Colon (tissue), 2 donors: ENCODE measurements at regions not wholly inside any gene's neighbourhood (a gene's known extent, or its start where the extent isn't known, plus 50 kb on each side); places are given as distances from the start of the nearest gene placed in this dataset.

Experiments used
- FAIRE-seq: peaks from 2 replicates; lab custom pipeline; 2012; peaks lifted over from hg19 to GRCh38; lab: Jason Lieb, UNC
- donor health status: control.
- donor health status: control.

GRCh38 chr13:53512635-53513034 is 484.0 kb downstream of the OLFM4 start:
- no peak for FAIRE-seq

- FAIRE-seq: no peak
These were observed 484.6 kb downstream of the OLFM4 start for GRCh38 chr13:53513226-53513625.

GRCh38 chr13:53520132-53520531 is 491.5 kb downstream of the OLFM4 start:
- FAIRE-seq: no peak

- no peak for FAIRE-seq
These were observed 493.4 kb downstream of the OLFM4 start for GRCh38 chr13:53522034-53522433.

- FAIRE-seq: no peak
These were observed 509.0 kb downstream of the OLFM4 start for GRCh38 chr13:53537586-53537985.

- no peak for FAIRE-seq
These were observed 516.8 kb downstream of the OLFM4 start for GRCh38 chr13:53545340-53545941.

- FAIRE-seq: no peak
These were observed 531.9 kb downstream of the OLFM4 start for GRCh38 chr13:53560556-53560955.

GRCh38 chr13:53562419-53562818 is 533.8 kb downstream of the OLFM4 start:
- no peak for FAIRE-seq

- no peak for FAIRE-seq
These were observed 539.9 kb downstream of the OLFM4 start for GRCh38 chr13:53568491-53568890.

GRCh38 chr13:53569453-53569852 is 540.8 kb downstream of the OLFM4 start:
- no peak for FAIRE-seq

GRCh38 chr13:53601113-53601512 is 572.5 kb downstream of the OLFM4 start:
- FAIRE-seq: no peak

GRCh38 chr13:53605326-53605725 is 576.7 kb downstream of the OLFM4 start:
- FAIRE-seq: no peak

GRCh38 chr13:53612200-53612599 is 583.6 kb downstream of the OLFM4 start:
- FAIRE-seq: no peak

GRCh38 chr13:53622456-53622855 is 593.8 kb downstream of the OLFM4 start:
- FAIRE-seq: no peak

- FAIRE-seq: no peak
These were observed 594.5 kb downstream of the OLFM4 start for GRCh38 chr13:53623146-53623545.

- no peak for FAIRE-seq
These were observed 602.9 kb downstream of the OLFM4 start for GRCh38 chr13:53631511-53631910.

GRCh38 chr13:53638040-53638439 is 609.4 kb downstream of the OLFM4 start:
- FAIRE-seq: no peak

- no peak for FAIRE-seq
These were observed 613.7 kb downstream of the OLFM4 start for GRCh38 chr13:53642306-53642705.

GRCh38 chr13:53648673-53649072 is 620.1 kb downstream of the OLFM4 start:
- FAIRE-seq: no peak

- FAIRE-seq: no peak
These were observed 643.4 kb downstream of the OLFM4 start for GRCh38 chr13:53672005-53672404.

GRCh38 chr13:53683146-53683545 is 654.5 kb downstream of the OLFM4 start:
- FAIRE-seq: no peak

- no peak for FAIRE-seq
These were observed 655.0 kb downstream of the OLFM4 start for GRCh38 chr13:53683608-53684007.

- no peak for FAIRE-seq
These were observed 662.8 kb downstream of the OLFM4 start for GRCh38 chr13:53691417-53691816.

GRCh38 chr13:53694814-53695532 is 666.4 kb downstream of the OLFM4 start:
- FAIRE-seq: no peak
